NCI-H2227 (cell line): ENCODE measurements at regions not wholly inside any gene's neighbourhood (a gene's known extent, or its start where the extent isn't known, plus 50 kb on each side); places are given as distances from the start of the nearest gene placed in this dataset.
"Not testable (repeated sequence)": the region's sequence is repeated elsewhere in the genome, so short reads cannot be mapped to it uniquely, and the experiment has no call there.

Source experiments
- DNase-seq: peaks from one replicate; lab custom pipeline; 2025; ENCODE audit not compliant: unreplicated experiment; lab: John Stamatoyannopoulos, UW

- DNase-seq = no peak
Measured at GRCh38 chr15:79738143-79738542, 158.7 kb downstream of the MTHFS start.

- no peak for DNase-seq
Measured at GRCh38 chr15:79740561-79740960, 156.3 kb downstream of the MTHFS start.

GRCh38 chr15:79743032-79743431 lies 153.8 kb downstream of the MTHFS start:
- no peak for DNase-seq

GRCh38 chr15:79744485-79744884 lies 152.3 kb downstream of the MTHFS start:
- not testable (repeated sequence) for DNase-seq

- DNase-seq = no peak
Measured at GRCh38 chr15:79756365-79756764, 140.4 kb downstream of the MTHFS start.

GRCh38 chr15:79765081-79765480 lies 131.7 kb downstream of the MTHFS start:
- no peak for DNase-seq

- DNase-seq = peak; percentile 1
Measured at GRCh38 chr15:79769069-79769481, 127.7 kb downstream of the MTHFS start.

- no peak for DNase-seq
Measured at GRCh38 chr15:79769933-79770759, 126.7 kb downstream of the MTHFS start.

- DNase-seq = no peak
Measured at GRCh38 chr15:79773128-79773527, 123.7 kb downstream of the MTHFS start.

GRCh38 chr15:79775821-79776220 lies 121.0 kb downstream of the MTHFS start:
- no peak for DNase-seq

- DNase-seq = no peak
Measured at GRCh38 chr15:79777916-79778315, 118.9 kb downstream of the MTHFS start.

- DNase-seq = no peak
Measured at GRCh38 chr15:79778378-79778990, 118.3 kb downstream of the MTHFS start.

- no peak for DNase-seq
Measured at GRCh38 chr15:79779746-79780145, 117.1 kb downstream of the MTHFS start.

GRCh38 chr15:79782307-79782706 lies 114.5 kb downstream of the MTHFS start:
- not testable (repeated sequence) for DNase-seq
